WTC11 (cell line): ENCODE measurements at regions not wholly inside any gene's neighbourhood (a gene's known extent, or its start where the extent isn't known, plus 50 kb on each side); places are given as distances from the start of the nearest gene placed in this dataset.

Experiments
- ATAC-seq: fragments of 200-7000 bp; cut with Tn5 transposase; 2 replicates; pipeline ENCODE4 v1.10.0; 2021; ENCODE audit warnings: mild to moderate bottlenecking, moderate library complexity
- CTCF ChIA-PET: fragments of 300-600 bp; sonication (Branson Sonifier 250); formaldehyde crosslinking; loops from one replicate; lab custom pipeline; 2021; ENCODE audit warnings: antibody characterized with exemption; lab: Charles Lee
- POLR2A ChIA-PET: fragments of 350-600 bp; sonication (Branson Sonifier 250); formaldehyde crosslinking; loops from one replicate; lab custom pipeline; 2021; ENCODE audit warnings: antibody characterized with exemption; lab: Charles Lee
- DNase-seq: peaks from one replicate; pipeline ENCODE4 v3.0.0; 2021; ENCODE audit warnings: low spot score
- H3K27ac Mint-ChIP-seq: 2 replicates; pipeline ENCODE4 v1.8.0; 2021; ENCODE audit warnings: mixed read lengths
- H3K27me3 Mint-ChIP-seq: 2 replicates; pipeline ENCODE4 v1.8.0; 2021; ENCODE audit warnings: low read depth, mild to moderate bottlenecking, moderate library complexity, mixed read lengths
- H3K36me3 Mint-ChIP-seq: 2 replicates; pipeline ENCODE4 v1.8.0; 2021; ENCODE audit warnings: mixed read lengths
- H3K4me1 Mint-ChIP-seq: 2 replicates; pipeline ENCODE4 v1.8.0; 2022; ENCODE audit warnings: mixed read lengths
- H3K4me3 Mint-ChIP-seq: 2 replicates; pipeline ENCODE4 v1.8.0; 2021; ENCODE audit warnings: mild to moderate bottlenecking, moderate library complexity, mixed read lengths
- H3K9me3 Mint-ChIP-seq: 2 replicates; pipeline ENCODE4 v1.8.0; 2021; ENCODE audit warnings: mixed read lengths
- ATF3 ChIP-seq: sonication (generic); formaldehyde crosslinking; conservative IDR thresholded peaks from 2 replicates; pipeline ENCODE4 v1.8.1; 2022; ENCODE audit warnings: mild to moderate bottlenecking, missing genetic modification reagents
- ATF6 ChIP-seq: sonication (generic); formaldehyde crosslinking; IDR thresholded peaks from 2 replicates; pipeline ENCODE4 v1.8.1; 2023; ENCODE audit warnings: mild to moderate bottlenecking, missing genetic modification reagents
- CDX4 ChIP-seq: fragments of 250-450 bp; sonication (Bioruptor Pico); IDR thresholded peaks from 2 replicates; pipeline ENCODE4 v1.9.0; 2021; ENCODE audit warnings: moderate library complexity, mild to moderate bottlenecking, inconsistent platforms, borderline replicate concordance
- E2F1 ChIP-seq: sonication (generic); formaldehyde crosslinking; IDR thresholded peaks from 2 replicates; pipeline ENCODE4 v1.8.0; 2022; ENCODE audit warnings: mild to moderate bottlenecking, missing genetic modification reagents
- FOXP4 ChIP-seq: sonication (generic); formaldehyde crosslinking; IDR thresholded peaks from 2 replicates; pipeline ENCODE4 v1.8.0; 2022; ENCODE audit warnings: mild to moderate bottlenecking, missing genetic modification reagents
- GTF2I ChIP-seq: fragments of 250-450 bp; sonication (Bioruptor Pico); conservative IDR thresholded peaks from 2 replicates; pipeline ENCODE4 v1.4.0; 2021; ENCODE audit warnings: mild to moderate bottlenecking
- HMGA2 ChIP-seq: fragments of 250-450 bp; sonication (Bioruptor Pico); IDR thresholded peaks from 2 replicates; pipeline ENCODE4 v1.4.0; 2021; ENCODE audit warnings: mild to moderate bottlenecking, moderate library complexity
- JUN ChIP-seq: sonication (generic); formaldehyde crosslinking; IDR thresholded peaks from 2 replicates; pipeline ENCODE4 v1.8.0; 2023; ENCODE audit warnings: mild to moderate bottlenecking, missing genetic modification reagents
- KAT7 ChIP-seq: sonication (generic); formaldehyde crosslinking; IDR thresholded peaks from 2 replicates; pipeline ENCODE4 v1.8.1; 2023; ENCODE audit warnings: missing genetic modification reagents, mild to moderate bottlenecking, borderline replicate concordance
- NR1H2 ChIP-seq: sonication (generic); formaldehyde crosslinking; IDR thresholded peaks from 2 replicates; pipeline ENCODE4 v1.9.0; 2021; ENCODE audit warnings: mild to moderate bottlenecking, moderate library complexity, missing genetic modification reagents
- NR2C2 ChIP-seq: sonication (generic); formaldehyde crosslinking; IDR thresholded peaks from 2 replicates; pipeline ENCODE4 v1.8.0; 2022; ENCODE audit warnings: mild to moderate bottlenecking, missing genetic modification reagents
- TEAD4 ChIP-seq: sonication (generic); formaldehyde crosslinking; IDR thresholded peaks from 2 replicates; pipeline ENCODE4 v1.8.0; 2022; ENCODE audit warnings: mild to moderate bottlenecking, missing genetic modification reagents
- ZNF416 ChIP-seq: fragments of 250-450 bp; sonication (Bioruptor Pico); IDR thresholded peaks from 2 replicates; pipeline ENCODE4 v1.9.0; 2021; ENCODE audit warnings: mild to moderate bottlenecking, inconsistent platforms
- ZNF423 ChIP-seq: fragments of 250-450 bp; sonication (Bioruptor Pico); IDR thresholded peaks from 2 replicates; pipeline ENCODE4 v2.1.2; 2022; ENCODE audit warnings: mild to moderate bottlenecking, moderate library complexity
- TF ChIP-seq, protein P1 (sequence below): sonication (generic); formaldehyde crosslinking; IDR thresholded peaks from 2 replicates; pipeline ENCODE4 v1.8.0; 2023; ENCODE audit warnings: mild to moderate bottlenecking, missing genetic modification reagents
- TF ChIP-seq, protein P2 (sequence below): fragments of 250-450 bp; sonication (Bioruptor Pico); IDR thresholded peaks from 2 replicates; pipeline ENCODE4 v2.1.2; 2022; ENCODE audit warnings: mild to moderate bottlenecking, moderate library complexity
- TF ChIP-seq, protein P3 (sequence below): sonication (generic); formaldehyde crosslinking; IDR thresholded peaks from 2 replicates; pipeline ENCODE4 v1.8.0; 2022; ENCODE audit warnings: missing genetic modification reagents
- TF ChIP-seq, protein P4 (sequence below): sonication (generic); formaldehyde crosslinking; IDR thresholded peaks from 2 replicates; pipeline ENCODE4 v1.8.1; 2022; ENCODE audit warnings: low read depth, missing genetic modification reagents, borderline replicate concordance

DNA sequence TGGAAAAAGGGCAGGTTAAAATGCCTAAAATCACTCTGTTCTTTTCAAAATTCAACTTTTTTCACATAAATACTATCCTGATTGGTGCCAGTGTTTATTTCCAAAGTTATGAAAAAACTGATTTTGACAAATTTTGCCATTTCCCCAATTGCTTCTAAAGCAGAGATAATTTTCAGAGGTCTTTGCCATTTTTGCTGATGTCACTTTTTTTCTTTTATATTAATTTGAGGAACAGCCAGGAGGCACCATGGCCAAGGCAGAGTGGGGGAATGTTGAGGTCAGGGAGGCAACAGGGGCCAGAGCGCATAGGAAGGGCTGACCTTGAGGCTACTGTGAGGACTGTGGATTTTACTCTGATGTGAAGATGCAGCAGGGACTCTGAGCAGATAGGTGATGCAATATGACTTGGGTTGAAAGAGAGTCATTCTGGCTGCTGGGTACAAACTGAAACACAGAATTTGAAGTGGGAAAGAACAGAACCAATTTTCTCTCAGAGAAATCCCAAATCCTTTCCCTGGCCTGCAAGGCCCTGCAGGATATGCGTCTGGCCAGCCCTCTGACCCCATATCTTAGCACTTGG lies 75.1 kb upstream of the LDAH start (continued):
- TF ChIP-seq, protein P1, sequence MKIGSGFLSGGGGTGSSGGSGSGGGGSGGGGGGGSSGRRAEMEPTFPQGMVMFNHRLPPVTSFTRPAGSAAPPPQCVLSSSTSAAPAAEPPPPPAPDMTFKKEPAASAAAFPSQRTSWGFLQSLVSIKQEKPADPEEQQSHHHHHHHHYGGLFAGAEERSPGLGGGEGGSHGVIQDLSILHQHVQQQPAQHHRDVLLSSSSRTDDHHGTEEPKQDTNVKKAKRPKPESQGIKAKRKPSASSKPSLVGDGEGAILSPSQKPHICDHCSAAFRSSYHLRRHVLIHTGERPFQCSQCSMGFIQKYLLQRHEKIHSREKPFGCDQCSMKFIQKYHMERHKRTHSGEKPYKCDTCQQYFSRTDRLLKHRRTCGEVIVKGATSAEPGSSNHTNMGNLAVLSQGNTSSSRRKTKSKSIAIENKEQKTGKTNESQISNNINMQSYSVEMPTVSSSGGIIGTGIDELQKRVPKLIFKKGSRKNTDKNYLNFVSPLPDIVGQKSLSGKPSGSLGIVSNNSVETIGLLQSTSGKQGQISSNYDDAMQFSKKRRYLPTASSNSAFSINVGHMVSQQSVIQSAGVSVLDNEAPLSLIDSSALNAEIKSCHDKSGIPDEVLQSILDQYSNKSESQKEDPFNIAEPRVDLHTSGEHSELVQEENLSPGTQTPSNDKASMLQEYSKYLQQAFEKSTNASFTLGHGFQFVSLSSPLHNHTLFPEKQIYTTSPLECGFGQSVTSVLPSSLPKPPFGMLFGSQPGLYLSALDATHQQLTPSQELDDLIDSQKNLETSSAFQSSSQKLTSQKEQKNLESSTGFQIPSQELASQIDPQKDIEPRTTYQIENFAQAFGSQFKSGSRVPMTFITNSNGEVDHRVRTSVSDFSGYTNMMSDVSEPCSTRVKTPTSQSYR (CRISPR knock-in tag): no peak
- TF ChIP-seq KAT7: no peak

DNA sequence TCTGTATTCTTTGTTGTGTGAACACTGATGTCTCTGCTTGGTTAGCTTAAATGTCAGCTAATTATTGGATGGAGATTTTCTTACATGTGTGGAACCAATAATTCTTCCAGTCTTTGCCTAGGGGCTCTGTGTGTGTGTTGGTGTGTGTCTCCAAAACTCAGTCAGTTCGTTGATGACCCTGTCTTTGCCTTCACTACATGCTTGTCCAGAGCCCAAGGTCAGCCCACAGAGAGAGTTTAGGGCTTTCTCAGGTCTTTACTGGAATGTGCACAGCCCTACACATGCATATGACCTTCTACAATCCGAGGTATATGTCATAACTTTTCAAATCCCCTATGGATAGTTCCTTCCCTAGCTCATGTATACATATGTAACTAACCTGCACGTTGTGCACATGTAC lies 74.1 kb upstream of the LDAH start:
- ChIA-PET CTCF (no interaction called here), POLR2A (no interaction called here)
- TF ChIP-seq, protein P2, sequence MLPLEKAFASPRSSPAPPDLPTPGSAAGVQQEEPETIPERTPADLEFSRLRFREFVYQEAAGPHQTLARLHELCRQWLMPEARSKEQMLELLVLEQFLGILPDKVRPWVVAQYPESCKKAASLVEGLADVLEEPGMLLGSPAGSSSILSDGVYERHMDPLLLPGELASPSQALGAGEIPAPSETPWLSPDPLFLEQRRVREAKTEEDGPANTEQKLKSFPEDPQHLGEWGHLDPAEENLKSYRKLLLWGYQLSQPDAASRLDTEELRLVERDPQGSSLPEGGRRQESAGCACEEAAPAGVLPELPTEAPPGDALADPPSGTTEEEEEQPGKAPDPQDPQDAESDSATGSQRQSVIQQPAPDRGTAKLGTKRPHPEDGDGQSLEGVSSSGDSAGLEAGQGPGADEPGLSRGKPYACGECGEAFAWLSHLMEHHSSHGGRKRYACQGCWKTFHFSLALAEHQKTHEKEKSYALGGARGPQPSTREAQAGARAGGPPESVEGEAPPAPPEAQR: no peak
- TF ChIP-seq NR1H2 (CRISPR knock-in tag): no peak
- TF ChIP-seq CDX4 (CRISPR knock-in tag): no peak
- TF ChIP-seq E2F1 (CRISPR knock-in tag): no peak
- TF ChIP-seq, protein P3, sequence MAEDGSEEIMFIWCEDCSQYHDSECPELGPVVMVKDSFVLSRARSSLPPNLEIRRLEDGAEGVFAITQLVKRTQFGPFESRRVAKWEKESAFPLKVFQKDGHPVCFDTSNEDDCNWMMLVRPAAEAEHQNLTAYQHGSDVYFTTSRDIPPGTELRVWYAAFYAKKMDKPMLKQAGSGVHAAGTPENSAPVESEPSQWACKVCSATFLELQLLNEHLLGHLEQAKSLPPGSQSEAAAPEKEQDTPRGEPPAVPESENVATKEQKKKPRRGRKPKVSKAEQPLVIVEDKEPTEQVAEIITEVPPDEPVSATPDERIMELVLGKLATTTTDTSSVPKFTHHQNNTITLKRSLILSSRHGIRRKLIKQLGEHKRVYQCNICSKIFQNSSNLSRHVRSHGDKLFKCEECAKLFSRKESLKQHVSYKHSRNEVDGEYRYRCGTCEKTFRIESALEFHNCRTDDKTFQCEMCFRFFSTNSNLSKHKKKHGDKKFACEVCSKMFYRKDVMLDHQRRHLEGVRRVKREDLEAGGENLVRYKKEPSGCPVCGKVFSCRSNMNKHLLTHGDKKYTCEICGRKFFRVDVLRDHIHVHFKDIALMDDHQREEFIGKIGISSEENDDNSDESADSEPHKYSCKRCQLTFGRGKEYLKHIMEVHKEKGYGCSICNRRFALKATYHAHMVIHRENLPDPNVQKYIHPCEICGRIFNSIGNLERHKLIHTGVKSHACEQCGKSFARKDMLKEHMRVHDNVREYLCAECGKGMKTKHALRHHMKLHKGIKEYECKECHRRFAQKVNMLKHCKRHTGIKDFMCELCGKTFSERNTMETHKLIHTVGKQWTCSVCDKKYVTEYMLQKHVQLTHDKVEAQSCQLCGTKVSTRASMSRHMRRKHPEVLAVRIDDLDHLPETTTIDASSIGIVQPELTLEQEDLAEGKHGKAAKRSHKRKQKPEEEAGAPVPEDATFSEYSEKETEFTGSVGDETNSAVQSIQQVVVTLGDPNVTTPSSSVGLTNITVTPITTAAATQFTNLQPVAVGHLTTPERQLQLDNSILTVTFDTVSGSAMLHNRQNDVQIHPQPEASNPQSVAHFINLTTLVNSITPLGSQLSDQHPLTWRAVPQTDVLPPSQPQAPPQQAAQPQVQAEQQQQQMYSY (CRISPR knock-in tag): no peak
- no peak for TF ChIP-seq JUN (CRISPR knock-in tag)
- no peak for TF ChIP-seq FOXP4
- TF ChIP-seq ZNF416 (CRISPR knock-in tag): no peak
- TF ChIP-seq TEAD4 (CRISPR knock-in tag): no peak
- ATAC-seq (no peak), DNase-seq (no peak)
- Mint-ChIP-seq H3K27ac (no peak overlapping the region), H3K27me3 (peaks cover 2% of the 10 kb centered on the region), H3K36me3 (no peaks in the 10 kb centered on the region), H3K9me3 (peaks cover 22% of the 10 kb centered on the region), H3K4me1 (no peaks in the 10 kb centered on the region), H3K4me3 (no peak overlapping the region)

DNA sequence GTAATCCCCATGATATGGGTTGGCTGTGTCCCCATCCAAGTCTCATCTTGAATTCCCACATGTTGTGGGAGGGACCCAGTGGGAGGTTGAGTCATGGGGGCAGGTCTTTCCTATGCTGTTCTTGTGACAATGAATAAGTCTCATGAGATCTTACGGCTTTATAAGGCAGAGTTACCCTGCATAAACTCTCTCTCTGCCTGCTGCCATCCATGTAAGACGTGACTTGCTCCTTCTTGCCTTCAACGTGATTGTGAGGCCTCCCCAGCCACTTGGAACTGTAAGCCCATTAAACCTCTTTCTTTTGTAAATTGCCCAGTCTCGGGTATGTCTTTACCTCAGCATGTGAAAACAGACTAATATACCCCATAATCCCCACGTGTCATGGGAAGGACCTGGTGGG lies 61.9 kb upstream of the LDAH start:
- Mint-ChIP-seq H3K4me1 (no peaks in the 10 kb centered on the region), H3K27me3 (peaks cover 7% of the 10 kb centered on the region; the same call in 1 of the 2 replicates), H3K4me3 (no peak overlapping the region), H3K9me3 (peaks cover 61% of the 10 kb centered on the region), H3K27ac (no peak overlapping the region), H3K36me3 (peaks cover 9% of the 10 kb centered on the region)
- POLR2A ChIA-PET: no interaction called here
- DNase-seq (no peak), ATAC-seq (no peak)
- CTCF ChIA-PET: no interaction called here
- TF ChIP-seq ATF3 (CRISPR knock-in tag) (no peak), HMGA2 (no peak), ZNF423 (CRISPR knock-in tag) (no peak), NR2C2 (no peak), GTF2I (CRISPR knock-in tag) (no peak), ATF6 (CRISPR knock-in tag) (no peak)
- TF ChIP-seq, protein P4, sequence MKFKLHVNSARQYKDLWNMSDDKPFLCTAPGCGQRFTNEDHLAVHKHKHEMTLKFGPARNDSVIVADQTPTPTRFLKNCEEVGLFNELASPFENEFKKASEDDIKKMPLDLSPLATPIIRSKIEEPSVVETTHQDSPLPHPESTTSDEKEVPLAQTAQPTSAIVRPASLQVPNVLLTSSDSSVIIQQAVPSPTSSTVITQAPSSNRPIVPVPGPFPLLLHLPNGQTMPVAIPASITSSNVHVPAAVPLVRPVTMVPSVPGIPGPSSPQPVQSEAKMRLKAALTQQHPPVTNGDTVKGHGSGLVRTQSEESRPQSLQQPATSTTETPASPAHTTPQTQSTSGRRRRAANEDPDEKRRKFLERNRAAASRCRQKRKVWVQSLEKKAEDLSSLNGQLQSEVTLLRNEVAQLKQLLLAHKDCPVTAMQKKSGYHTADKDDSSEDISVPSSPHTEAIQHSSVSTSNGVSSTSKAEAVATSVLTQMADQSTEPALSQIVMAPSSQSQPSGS (CRISPR knock-in tag): no peak
